Panc1 (cell line): ENCODE measurements at regions not wholly inside any gene's neighbourhood (a gene's known extent, or its start where the extent isn't known, plus 50 kb on each side); places are given as distances from the start of the nearest gene placed in this dataset.

Source experiments
- ATAC-seq: fragments of 200-7000 bp; cut with Tn5 transposase; 2 replicates; pipeline ENCODE4 v1.9.1; 2020; ENCODE audit warnings: mild to moderate bottlenecking, moderate library complexity
- BruUV-seq: library from RNA; stranded (reverse); fragments of 400-500 nt; replicated peaks from 2 replicates; lab custom pipeline; 2021; lab: Mats Ljungman, UMichigan
- CTCF ChIA-PET: fragments of 300-600 bp; sonication (Branson Sonifier 250); formaldehyde crosslinking; loops from one replicate; lab custom pipeline; 2022; ENCODE audit warnings: antibody characterized with exemption; lab: Charles Lee
- POLR2A ChIA-PET: fragments of 300-600 bp; sonication (Branson Sonifier 250); formaldehyde crosslinking; loops from one replicate; lab custom pipeline; 2022; ENCODE audit warnings: antibody characterized with exemption; lab: Charles Lee
- DNase-seq: peaks from one replicate; pipeline ENCODE4 v3.0.0-alpha.2; 2010; ENCODE audit warnings: low read depth, low spot score
- H3K27ac ChIP-seq: 2 replicates; pipeline ENCODE4 v1.5.1; 2011; ENCODE audit warnings: mild to moderate bottlenecking, low read length, inconsistent platforms
- H3K27me3 ChIP-seq: fragments of 200-500 bp; sonication (Bioruptor generic); 2 replicates; pipeline ENCODE4 v1.6.0; 2014; ENCODE audit warnings: low read length, inconsistent platforms; ENCODE audit not compliant: control insufficient read depth, insufficient read depth
- H3K36me3 ChIP-seq: fragments of 200-500 bp; sonication (Bioruptor generic); 2 replicates; pipeline ENCODE4 v1.5.1; 2014; ENCODE audit warnings: inconsistent platforms, mild to moderate bottlenecking, low read length, moderate library complexity; ENCODE audit not compliant: control insufficient read depth, insufficient read depth
- H3K4me1 ChIP-seq: 2 replicates; pipeline ENCODE4 v1.5.1; 2011; ENCODE audit warnings: inconsistent platforms, mild to moderate bottlenecking, low read length, moderate library complexity; ENCODE audit not compliant: control insufficient read depth, insufficient read depth
- H3K4me3 ChIP-seq, 2 experiments: 2 replicates each; pipeline ENCODE4 v1.5.1; 2011 to 2012; ENCODE audit warnings: low read depth in 2 of 2, low read length in 2 of 2, mild to moderate bottlenecking in 2 of 2, inconsistent platforms in 1 of 2, moderate library complexity in 1 of 2
- H3K9me3 ChIP-seq: fragments of 200-500 bp; sonication (Bioruptor generic); 2 replicates; pipeline ENCODE4 v1.5.1; 2014; ENCODE audit warnings: low read depth, mild to moderate bottlenecking, inconsistent platforms, low read length, moderate library complexity; ENCODE audit not compliant: control insufficient read depth, insufficient read depth
- CTCF ChIP-seq: fragments of 450-650 bp; IDR thresholded peaks from 2 replicates; pipeline ENCODE4 v1.5.1; 2017; ENCODE audit warnings: mild to moderate bottlenecking
- POLR2AphosphoS5 ChIP-seq: IDR thresholded peaks from 2 replicates; pipeline ENCODE4 v1.6.1; 2012; ENCODE audit warnings: mild to moderate bottlenecking, low read depth, low read length, moderate library complexity
- REST ChIP-seq, 2 experiments: IDR thresholded peaks; 2 replicates each; pipeline ENCODE4 v1.6.1; 2011 to 2012; ENCODE audit warnings: low read depth in 2 of 2, control low read depth in 1 of 2, low read length in 1 of 2, mild to moderate bottlenecking in 1 of 2, moderate library complexity in 1 of 2; ENCODE audit not compliant: insufficient read depth in 1 of 2
- SIN3A ChIP-seq: IDR thresholded peaks from 2 replicates; pipeline ENCODE4 v1.6.1; 2012; ENCODE audit warnings: low read depth, mild to moderate bottlenecking, low read length, moderate library complexity, borderline replicate concordance; ENCODE audit not compliant: insufficient read depth
- TCF7L2 ChIP-seq: IDR thresholded peaks from 2 replicates; pipeline ENCODE4 v1.6.1; 2011; ENCODE audit warnings: mild to moderate bottlenecking, low read depth, low read length, inconsistent platforms
- in situ Hi-C: cut with HindIII; loops from 2 replicates; pipeline ENCODE4 v1.10.0; 2016; ENCODE audit warnings: low sequenced_read_pairs, low pct_unique_long_range_greater_than_20kb
- intact Hi-C: fragments of 100-400 bp; cut with micrococcal nuclease; formaldehyde crosslinking; loops from one replicate; pipeline ENCODE4 v1.10.0; 2022; ENCODE audit not compliant: unreplicated experiment

GRCh38 chr6:169946971-169947370 is 195.5 kb downstream of the ERMARD start:
- Histone ChIP-seq H3K4me1 (no peaks in the 10 kb centered on the region), H3K9me3 (no peaks in the 10 kb centered on the region), H3K36me3 (no peaks in the 10 kb centered on the region), H3K27me3 (peaks cover 13% of the 10 kb centered on the region), H3K4me3 (no peak overlapping the region), H3K27ac (no peak overlapping the region)
- in situ Hi-C loops (no loop called here), intact Hi-C loops (no loop called here)
- ChIA-PET POLR2A (no interaction called here), CTCF (interaction anchor here (0.6 kb wide), 1 partner anchor 277 kb away, joined by 5 read pairs; no protein-coding TSS in a partner anchor)
- ATAC-seq: no peak
- BruUV-seq: no TSS peak
- no peak for TF ChIP-seq REST (IDR thresholded peaks at IDR 0.05; ENCODE audit: insufficient read depth in 1 of 2, low read depth in 2 of 2, low read length in 1 of 2)
- no peak for TF ChIP-seq POLR2AphosphoS5
- TF ChIP-seq TCF7L2: no peak
- no peak for TF ChIP-seq CTCF
- TF ChIP-seq SIN3A: no peak
- no peak for DNase-seq

GRCh38 chr6:169945117-169945516 is 193.7 kb downstream of the ERMARD start:
- H3K27me3 ChIP-seq: peaks cover 17% of the 10 kb centered on the region
- DNase-seq (no peak), ATAC-seq (no peak)
- H3K27ac ChIP-seq: no peak overlapping the region
- ChIA-PET CTCF (no interaction called here), POLR2A (no interaction called here)
- no peaks in the 10 kb centered on the region for H3K36me3 ChIP-seq
- no TSS peak for BruUV-seq
- no peak overlapping the region for H3K4me3 ChIP-seq
- no peaks in the 10 kb centered on the region for H3K4me1 ChIP-seq
- no peaks in the 10 kb centered on the region for H3K9me3 ChIP-seq
- TF ChIP-seq TCF7L2 (no peak), POLR2AphosphoS5 (no peak), REST (IDR thresholded peaks at IDR 0.05; ENCODE audit: insufficient read depth in 1 of 2, low read depth in 2 of 2, low read length in 1 of 2) (no peak), SIN3A (no peak), CTCF (no peak)
- in situ Hi-C loops: no loop called here
- intact Hi-C loops: no loop called here
